ENCODE measurements at regions not wholly inside any gene's neighbourhood (a gene's known extent, or its start where the extent isn't known, plus 50 kb on each side); places are given as distances from the start of the nearest gene placed in this dataset.

GRCh38 chr5:88666761-88667495 is 216.1 kb downstream of the MEF2C start:
- ChIA-PET CTCF (interaction anchor here (0.6 kb wide), 1 partner anchor 514 kb away, joined by 3 read pairs; no protein-coding TSS in a partner anchor), POLR2A (interaction anchor here (0.9 to 5.1 kb wide), 5 partner anchors 8 to 526 kb away, joined by 3 to 68 read pairs (median 4); no protein-coding TSS in a partner anchor)
- DNase-seq (ENCODE audit: extremely low spot score), result no peak
- TF ChIP-seq BHLHE40 (IDR thresholded peaks at IDR 0.05; ENCODE audit: borderline replicate concordance) (no peak), SP1 (IDR thresholded peaks at IDR 0.05) (no peak), ARNT (IDR thresholded peaks at IDR 0.05) (peak; percentile 70; the same call in 1 of the 2 replicates), NFRKB (IDR thresholded peaks at IDR 0.05) (no peak)

- no peak for DNase-seq (ENCODE audit: extremely low spot score)
- CTCF ChIA-PET, result no interaction called here
- POLR2A ChIA-PET, result interaction anchor here (0.7 to 5.1 kb wide), 3 partner anchors 9 to 525 kb away, joined by 3 to 68 read pairs (median 4); no protein-coding TSS in a partner anchor
- TF ChIP-seq TARDBP (IDR thresholded peaks at IDR 0.05) (no peak), ZNF384 (IDR thresholded peaks at IDR 0.05) (peak; percentile 68), L3MBTL2 (conservative IDR thresholded peaks at IDR 0.05) (peak; percentile 34), PKNOX1 (IDR thresholded peaks at IDR 0.05) (peak; percentile 85)
These were observed 217.2 kb downstream of the MEF2C start for GRCh38 chr5:88665750-88666215.

- DNase-seq (ENCODE audit: extremely low spot score), result no peak
- TF ChIP-seq ARNT (IDR thresholded peaks at IDR 0.05), result no peak
- 0 out of 2 replicates have a peak, but pooled peaks have one; percentile 24 for TF ChIP-seq L3MBTL2 (conservative IDR thresholded peaks at IDR 0.05)
- ChIA-PET CTCF (no interaction called here), POLR2A (interaction anchor here (5.1 kb wide), 1 partner anchor 10 kb away, joined by 68 read pairs; no protein-coding TSS in a partner anchor)
These were observed 218.3 kb downstream of the MEF2C start for GRCh38 chr5:88664645-88665044.

GRCh38 chr5:88663793-88664216 is 219.2 kb downstream of the MEF2C start:
- ChIA-PET CTCF (no interaction called here), POLR2A (interaction anchor here (0.8 to 5.1 kb wide), 2 partner anchors 11 to 396 kb away, joined by 3 to 68 read pairs; no protein-coding TSS in a partner anchor)
- TF ChIP-seq FOXA1 (IDR thresholded peaks at IDR 0.05), result no peak
- no peak for TF ChIP-seq PKNOX1 (IDR thresholded peaks at IDR 0.05)
- TF ChIP-seq TARDBP (IDR thresholded peaks at IDR 0.05), result no peak
- no peak for TF ChIP-seq ZNF384 (IDR thresholded peaks at IDR 0.05)
- TF ChIP-seq FOXM1 (IDR thresholded peaks at IDR 0.05; ENCODE audit: borderline replicate concordance), result no peak
- TF ChIP-seq L3MBTL2 (conservative IDR thresholded peaks at IDR 0.05), result no peak; the same call in 1 of the 2 replicates
- no peak for TF ChIP-seq SP1 (IDR thresholded peaks at IDR 0.05)
- TF ChIP-seq NFRKB (IDR thresholded peaks at IDR 0.05), result no peak
- TF ChIP-seq BHLHE40 (IDR thresholded peaks at IDR 0.05; ENCODE audit: borderline replicate concordance), result no peak
- no peak for TF ChIP-seq CTBP1 (IDR thresholded peaks at IDR 0.05; ENCODE audit: borderline replicate concordance)
- TF ChIP-seq FOXK2 (IDR thresholded peaks at IDR 0.05), result no peak
- no peak for TF ChIP-seq SUZ12 (IDR thresholded peaks at IDR 0.05)
- no peak for TF ChIP-seq LEF1 (IDR thresholded peaks at IDR 0.05; ENCODE audit: borderline replicate concordance)
- TF ChIP-seq ELF4 (IDR thresholded peaks at IDR 0.05), result no peak
- TF ChIP-seq ARNT (IDR thresholded peaks at IDR 0.05), result no peak
- DNase-seq (ENCODE audit: extremely low spot score), result no peak

DNA sequence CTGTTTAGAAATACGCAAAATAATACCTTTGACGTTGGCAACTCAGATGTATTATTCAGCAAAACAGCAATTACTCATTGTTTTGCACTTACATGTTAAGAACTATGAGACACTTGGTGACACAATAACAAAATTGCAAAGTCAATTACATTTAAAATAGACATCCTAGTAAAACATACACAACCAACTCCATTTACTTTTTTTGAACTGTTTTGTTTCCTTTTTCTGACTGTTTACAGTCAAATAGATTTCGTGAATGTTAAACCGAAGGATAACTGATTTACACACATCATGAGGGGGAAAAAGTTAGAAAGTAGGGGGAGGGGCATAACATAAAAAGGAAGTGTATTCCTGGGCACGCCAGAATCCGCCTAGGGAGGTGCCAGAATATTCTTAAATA is 220.1 kb downstream of the MEF2C start:
- ChIA-PET POLR2A (interaction anchor here (5.1 kb wide), 1 partner anchor 12 kb away, joined by 68 read pairs; no protein-coding TSS in a partner anchor), CTCF (no interaction called here)
- no peak for DNase-seq (ENCODE audit: extremely low spot score)
- no peak for TF ChIP-seq FOXK2 (IDR thresholded peaks at IDR 0.05)
- no peak for TF ChIP-seq TARDBP (IDR thresholded peaks at IDR 0.05)
- no peak for TF ChIP-seq NFRKB (IDR thresholded peaks at IDR 0.05)
- TF ChIP-seq CTBP1 (IDR thresholded peaks at IDR 0.05; ENCODE audit: borderline replicate concordance), result no peak
- TF ChIP-seq ARNT (IDR thresholded peaks at IDR 0.05), result no peak

DNA sequence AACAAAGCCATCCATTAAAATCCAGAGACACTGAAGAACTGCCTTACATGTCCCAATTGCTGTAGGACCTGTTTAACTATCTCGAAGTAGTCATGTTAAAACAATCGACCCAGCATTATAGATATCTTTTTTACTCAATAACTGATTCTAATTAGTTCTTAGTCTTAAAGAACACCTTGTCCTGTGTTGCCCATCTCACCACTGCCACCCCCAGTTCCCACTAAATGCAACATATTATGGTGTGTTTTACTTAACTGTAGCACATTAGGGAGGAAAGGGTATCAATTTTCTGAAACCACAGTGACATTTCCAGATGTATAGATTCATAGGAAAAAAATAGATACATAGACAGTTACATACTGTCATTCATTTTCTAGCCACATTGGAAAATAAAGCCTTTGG is 221.2 kb downstream of the MEF2C start:
- ChIA-PET CTCF (no interaction called here), POLR2A (no interaction called here)
- DNase-seq (ENCODE audit: extremely low spot score), result no peak
- TF ChIP-seq SP1 (IDR thresholded peaks at IDR 0.05) (no peak), ARNT (IDR thresholded peaks at IDR 0.05) (no peak), FOXA1 (IDR thresholded peaks at IDR 0.05) (no peak), ELF4 (IDR thresholded peaks at IDR 0.05) (no peak), HDGF (IDR thresholded peaks at IDR 0.05; ENCODE audit: borderline replicate concordance) (no peak), LEF1 (IDR thresholded peaks at IDR 0.05; ENCODE audit: borderline replicate concordance) (no peak)

- POLR2A ChIA-PET, result interaction anchor here (0.7 to 3.5 kb wide), 15 partner anchors 9 to 819 kb away, joined by 3 to 68 read pairs (median 4); no protein-coding TSS in a partner anchor
- CTCF ChIA-PET, result interaction anchor here (1.3 kb wide), 1 partner anchor 9 kb away, joined by 5 read pairs; no protein-coding TSS in a partner anchor
- peak; percentile 93 for DNase-seq (ENCODE audit: extremely low spot score)
- peak; percentile 19; the same call in 1 of the 2 replicates for TF ChIP-seq L3MBTL2 (conservative IDR thresholded peaks at IDR 0.05)
- no peak for TF ChIP-seq TARDBP (IDR thresholded peaks at IDR 0.05)
- no peak for TF ChIP-seq BHLHE40 (IDR thresholded peaks at IDR 0.05; ENCODE audit: borderline replicate concordance)
- peak; percentile 84 for TF ChIP-seq PKNOX1 (IDR thresholded peaks at IDR 0.05)
- 0 out of 2 replicates have a peak, but pooled peaks have one; percentile 36 for TF ChIP-seq ARNT (IDR thresholded peaks at IDR 0.05)
These were observed 221.8 kb downstream of the MEF2C start for GRCh38 chr5:88660947-88661805.

All from HEK293T (cell line).